IMR-90 (cell line): ENCODE measurements at regions not wholly inside any gene's neighbourhood (a gene's known extent, or its start where the extent isn't known, plus 50 kb on each side); places are given as distances from the start of the nearest gene placed in this dataset.

Experiments
- ATAC-seq: fragments of 200-7000 bp; cut with Tn5 transposase; 2 replicates; pipeline ENCODE4 v1.9.1; 2020; ENCODE audit warnings: low read depth, mild to moderate bottlenecking, moderate library complexity
- BruUV-seq: library from RNA; stranded (reverse); fragments of 400-500 nt; replicated peaks from 2 replicates; lab custom pipeline; 2021; lab: Mats Ljungman, UMichigan
- CTCF ChIA-PET: fragments of 300-600 bp; formaldehyde crosslinking; extraction: SDS; loops from one replicate; lab custom pipeline; 2021; ENCODE audit warnings: antibody characterized with exemption; lab: Yijun Ruan, JAX
- POLR2A ChIA-PET: fragments of 300-600 bp; sonication (Branson Sonifier 250); formaldehyde crosslinking; loops from one replicate; lab custom pipeline; 2022; ENCODE audit warnings: antibody characterized with exemption; ENCODE audit not compliant: unreplicated experiment; lab: Charles Lee
- DNase-seq: peaks from one replicate; pipeline ENCODE4 v3.0.0; 2013
- H2AFZ ChIP-seq: replicated peaks from 2 replicates; pipeline ENCODE3; 2013; ENCODE audit warnings: low read length, mild to moderate bottlenecking; ENCODE audit not compliant: poor library complexity
- H2AK5ac ChIP-seq: 2 replicates; pipeline ENCODE4 v1.6.1; 2013; ENCODE audit warnings: low read depth, low read length, inconsistent platforms
- H2AK9ac ChIP-seq: replicated peaks from 2 replicates; pipeline ENCODE3; 2013; ENCODE audit warnings: mild to moderate bottlenecking, low read depth, low read length, moderate library complexity; ENCODE audit not compliant: poor library complexity
- H2BK120ac ChIP-seq: 2 replicates; pipeline ENCODE4 v1.6.1; 2013; ENCODE audit warnings: low read depth, low read length, inconsistent platforms
- H2BK15ac ChIP-seq: 3 replicates; pipeline ENCODE4 v1.6.1; 2013; ENCODE audit warnings: low read depth, low read length, inconsistent platforms
- H2BK20ac ChIP-seq: 2 replicates; pipeline ENCODE4 v1.6.1; 2013; ENCODE audit warnings: low read depth, mild to moderate bottlenecking, inconsistent platforms, low read length, moderate library complexity
- H2BK5ac ChIP-seq: 2 replicates; pipeline ENCODE4 v1.6.1; 2013; ENCODE audit warnings: mild to moderate bottlenecking, low read depth, low read length, inconsistent platforms; ENCODE audit not compliant: poor library complexity, severe bottlenecking
- H3K14ac ChIP-seq: replicated peaks from 2 replicates; pipeline ENCODE4 v1.6.1; 2013; ENCODE audit warnings: low read depth, low read length, inconsistent platforms
- H3K18ac ChIP-seq: 2 replicates; pipeline ENCODE4 v1.6.1; 2013; ENCODE audit warnings: low read depth, low read length, control low read depth
- H3K23ac ChIP-seq: 2 replicates; pipeline ENCODE4 v1.6.1; 2013; ENCODE audit warnings: low read depth, low read length, inconsistent platforms
- H3K27ac ChIP-seq: 2 replicates; pipeline ENCODE4 v1.5.1; 2013; ENCODE audit warnings: mild to moderate bottlenecking, control low read depth, low read length; ENCODE audit not compliant: insufficient read depth
- H3K27me3 ChIP-seq: 2 replicates; pipeline ENCODE4 v1.6.1; 2013; ENCODE audit warnings: low read length; ENCODE audit not compliant: control insufficient read depth, insufficient read depth
- H3K36me3 ChIP-seq: 2 replicates; pipeline ENCODE4 v1.6.1; 2013; ENCODE audit warnings: low read length, mixed read lengths; ENCODE audit not compliant: control insufficient read depth, insufficient read depth
- H3K4ac ChIP-seq: 2 replicates; pipeline ENCODE4 v1.6.1; 2013; ENCODE audit warnings: low read depth, low read length, inconsistent platforms
- H3K4me1 ChIP-seq: 2 replicates; pipeline ENCODE4 v1.6.1; 2013; ENCODE audit warnings: low read length, mixed read lengths; ENCODE audit not compliant: control insufficient read depth, insufficient read depth
- H3K4me2 ChIP-seq: 2 replicates; pipeline ENCODE4 v1.6.1; 2013; ENCODE audit warnings: low read depth, mild to moderate bottlenecking, control low read depth, low read length, moderate library complexity
- H3K4me3 ChIP-seq: 2 replicates; pipeline ENCODE4 v1.5.1; 2013; ENCODE audit warnings: low read depth, mild to moderate bottlenecking, control low read depth, low read length, moderate library complexity; ENCODE audit not compliant: insufficient read depth
- H3K56ac ChIP-seq: 2 replicates; pipeline ENCODE4 v1.6.1; 2013; ENCODE audit warnings: low read length, inconsistent platforms; ENCODE audit not compliant: insufficient read depth; ENCODE audit errors: extremely low read depth
- H3K79me1 ChIP-seq, 2 experiments: 2 replicates each; pipeline ENCODE4 v1.6.1; 2013; ENCODE audit warnings: low read length in 2 of 2, inconsistent platforms in 1 of 2, low read depth in 1 of 2
- H3K9ac ChIP-seq: 2 replicates; pipeline ENCODE4 v1.6.1; 2013; ENCODE audit warnings: low read depth, low read length, control low read depth
- H3K9me1 ChIP-seq: 2 replicates; pipeline ENCODE4 v1.6.1; 2013; ENCODE audit warnings: low read length, inconsistent platforms; ENCODE audit not compliant: insufficient read depth
- H3K9me3 ChIP-seq: 2 replicates; pipeline ENCODE4 v1.6.1; 2013; ENCODE audit warnings: low read length; ENCODE audit not compliant: control insufficient read depth, insufficient read depth
- H4K20me1 ChIP-seq: 2 replicates; pipeline ENCODE4 v1.6.1; 2013; ENCODE audit warnings: low read length, inconsistent platforms; ENCODE audit not compliant: insufficient read depth
- H4K5ac ChIP-seq: 2 replicates; pipeline ENCODE4 v1.6.1; 2013; ENCODE audit warnings: mild to moderate bottlenecking, low read depth, low read length, control low read depth
- H4K8ac ChIP-seq, 2 experiments: 2 replicates each; pipeline ENCODE4 v1.6.1; 2013; ENCODE audit warnings: low read depth in 2 of 2, low read length in 2 of 2, control low read depth in 1 of 2, inconsistent platforms in 1 of 2
- H4K91ac ChIP-seq: 2 replicates; pipeline ENCODE4 v1.6.1; 2013; ENCODE audit warnings: low read depth, low read length, inconsistent platforms; ENCODE audit not compliant: insufficient read depth
- CHD1 ChIP-seq: IDR thresholded peaks from 2 replicates; pipeline ENCODE4 v1.6.1; 2012; ENCODE audit warnings: low read depth, low read length, improper control_type of control experiment
- WGBS, 2 experiments: methylation state at CpG; one replicate each; pipeline versions ENCODE4 v1.1.5 to v1.1.7; 2013; ENCODE audit warnings: missing lambda C conversion rate in 2 of 2; ENCODE audit not compliant: insufficient read length in 1 of 2; ENCODE audit errors: extremely low coverage in 2 of 2; 5-methylcytosine and 5-hydroxymethylcytosine counted together
- dilution Hi-C: fragments of 300-500 bp; cut with HindIII; formaldehyde crosslinking; loops from one replicate; pipeline ENCODE4 v1.14.3; 2018; ENCODE audit warnings: low sequenced_read_pairs; ENCODE audit not compliant: unreplicated experiment
- in situ Hi-C: fragments of 300-500 bp; cut with MboI; formaldehyde crosslinking; loops from 3 replicates; pipeline ENCODE4 v1.14.3; 2019; ENCODE audit warnings: low sequenced_read_pairs, inconsistent platforms, mixed read lengths
- intact Hi-C: fragments of 100-400 bp; cut with micrococcal nuclease; formaldehyde crosslinking; loops from 2 replicates; pipeline ENCODE4 v1.10.0; 2022

DNA sequence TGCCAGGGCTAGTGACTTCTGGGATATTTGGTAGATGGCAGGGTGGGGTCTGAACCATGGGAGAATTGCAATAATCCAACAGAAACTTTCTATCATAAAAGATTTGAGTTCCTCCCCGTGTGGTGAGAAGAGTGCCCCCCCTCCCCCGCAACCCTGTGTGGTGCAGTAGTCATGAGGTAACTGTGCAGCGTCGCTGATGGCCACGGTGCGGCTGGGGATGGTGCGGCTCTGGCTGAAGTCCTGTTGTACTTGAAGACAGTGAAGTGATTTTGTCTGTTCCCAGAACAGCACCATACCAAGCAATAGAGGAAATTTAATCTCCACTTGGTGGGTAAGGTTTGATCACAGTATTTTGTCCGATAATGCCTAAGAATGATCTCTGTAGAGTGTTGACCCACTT lies 654.8 kb upstream of the POU3F2 start:
- no peak for DNase-seq
- Histone ChIP-seq H3K9ac (no peak overlapping the region), H3K27ac (no peak overlapping the region), H3K23ac (no peak overlapping the region), H2AK9ac (no peak overlapping the region), H3K36me3 (no peaks in the 10 kb centered on the region), H2BK20ac (no peak overlapping the region), H2BK5ac (no peak overlapping the region), H2AK5ac (no peak overlapping the region), H3K56ac (no peak overlapping the region), H3K18ac (no peak overlapping the region), H3K9me1 (no peaks in the 10 kb centered on the region), H3K14ac (no peak overlapping the region), H2BK120ac (no peak overlapping the region), H3K79me1 (no peaks in the 10 kb centered on the region), H3K4me3 (no peak overlapping the region), H3K4me1 (no peaks in the 10 kb centered on the region), H4K8ac (no peak overlapping the region), H4K91ac (no peak overlapping the region), H2BK15ac (no peak overlapping the region), H3K4ac (no peak overlapping the region), H3K9me3 (0 out of 2 replicates have a peak, but pooled peaks cover 3% of the 10 kb centered on the region), H2AFZ (no peak overlapping the region), H3K4me2 (no peak overlapping the region), H4K20me1 (no peaks in the 10 kb centered on the region), H3K27me3 (no peaks in the 10 kb centered on the region), H4K5ac (no peak overlapping the region)
- ATAC-seq = no peak
- no CpG with 5 or more reads among the region's 8 CpGs for WGBS, 2 experiments
- TF ChIP-seq CHD1 = no peak
- dilution Hi-C loops = no loop called here
- in situ Hi-C loops = no loop called here
- POLR2A ChIA-PET = no interaction called here
- intact Hi-C loops = no loop called here
- CTCF ChIA-PET = no interaction called here
- no TSS peak for BruUV-seq
